SK-N-SH (cell line): ENCODE measurements at regions not wholly inside any gene's neighbourhood (a gene's known extent, or its start where the extent isn't known, plus 50 kb on each side); places are given as distances from the start of the nearest gene placed in this dataset.

Experiments used
- CHD2 ChIP-seq: fragments of 150-350 bp; IDR thresholded peaks from 2 replicates; pipeline ENCODE4 v1.6.1; 2018; ENCODE audit warnings: low read length; ENCODE audit not compliant: partially characterized antibody
- EP300 ChIP-seq, 2 experiments: IDR thresholded peaks; 2 replicates each; pipeline versions ENCODE4 v1.4.0 to v1.6.1; 2012; ENCODE audit warnings: borderline replicate concordance in 1 of 2, low read depth in 1 of 2, low read length in 1 of 2
- EZH2phosphoT487 ChIP-seq: fragments of 200-600 bp; sonication (generic); IDR thresholded peaks from 2 replicates; pipeline ENCODE4 v1.6.1; 2017; ENCODE audit warnings: low read depth, mixed run types, mild to moderate bottlenecking, antibody characterized with exemption, moderate library complexity, borderline replicate concordance
- FOXJ3 ChIP-seq: sonication (generic); formaldehyde crosslinking; IDR thresholded peaks from 2 replicates; pipeline ENCODE4 v1.5.1; 2020; ENCODE audit warnings: mild to moderate bottlenecking, missing genetic modification reagents
- FOXM1 ChIP-seq: IDR thresholded peaks from 2 replicates; pipeline ENCODE4 v1.4.0; 2012; ENCODE audit warnings: low read depth, mild to moderate bottlenecking
- MAX ChIP-seq: IDR thresholded peaks from 2 replicates; pipeline ENCODE4 v1.4.0; 2012; ENCODE audit warnings: low read depth
- NRF1 ChIP-seq: IDR thresholded peaks from 2 replicates; pipeline ENCODE4 v1.6.1; 2012; ENCODE audit warnings: low read depth, mild to moderate bottlenecking, low read length
- PBX3 ChIP-seq: IDR thresholded peaks from 2 replicates; pipeline ENCODE4; 2012
- RAD21 ChIP-seq: IDR thresholded peaks from 2 replicates; pipeline ENCODE4 v1.6.1; 2012; ENCODE audit warnings: mild to moderate bottlenecking, low read length
- RXRA ChIP-seq: IDR thresholded peaks from 2 replicates; pipeline ENCODE4 v1.4.0; 2012; ENCODE audit warnings: low read depth, mild to moderate bottlenecking, borderline replicate concordance
- SMC3 ChIP-seq: IDR thresholded peaks from 2 replicates; pipeline ENCODE4 v1.6.1; 2012; ENCODE audit warnings: low read depth, low read length, improper control_type of control experiment
- TF ChIP-seq, protein P1 (sequence below): fragments of 200-600 bp; sonication (generic); IDR thresholded peaks from 2 replicates; pipeline ENCODE4 v1.6.1; 2017; ENCODE audit warnings: antibody characterized with exemption, mild to moderate bottlenecking, moderate library complexity
- TF ChIP-seq, protein P2 (sequence below): IDR thresholded peaks from 2 replicates; pipeline ENCODE4 v1.6.1; 2012; ENCODE audit warnings: mild to moderate bottlenecking, low read depth, low read length, moderate library complexity

DNA sequence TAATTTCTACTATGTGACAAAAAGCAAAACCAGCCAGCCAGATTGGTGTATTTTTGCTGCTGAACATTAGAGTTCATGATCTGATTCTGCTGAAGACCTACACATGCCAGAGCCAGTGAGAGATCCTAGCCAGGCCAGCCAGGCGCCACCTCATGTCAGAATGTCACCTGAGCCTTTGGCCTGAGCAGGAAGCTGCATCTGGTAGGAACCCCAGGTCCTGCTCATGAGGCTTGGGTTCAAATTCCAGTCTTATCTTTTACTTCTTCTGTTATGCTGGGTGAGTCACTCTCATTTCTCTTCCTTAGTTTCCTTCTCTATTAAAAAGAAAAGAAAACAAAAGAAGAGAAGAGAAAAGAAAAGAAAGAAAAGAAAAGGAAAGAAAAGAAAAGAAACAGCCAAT, 585.1 kb upstream of the CDH5 start:
- no peak for TF ChIP-seq CHD2
- TF ChIP-seq, protein P1, sequence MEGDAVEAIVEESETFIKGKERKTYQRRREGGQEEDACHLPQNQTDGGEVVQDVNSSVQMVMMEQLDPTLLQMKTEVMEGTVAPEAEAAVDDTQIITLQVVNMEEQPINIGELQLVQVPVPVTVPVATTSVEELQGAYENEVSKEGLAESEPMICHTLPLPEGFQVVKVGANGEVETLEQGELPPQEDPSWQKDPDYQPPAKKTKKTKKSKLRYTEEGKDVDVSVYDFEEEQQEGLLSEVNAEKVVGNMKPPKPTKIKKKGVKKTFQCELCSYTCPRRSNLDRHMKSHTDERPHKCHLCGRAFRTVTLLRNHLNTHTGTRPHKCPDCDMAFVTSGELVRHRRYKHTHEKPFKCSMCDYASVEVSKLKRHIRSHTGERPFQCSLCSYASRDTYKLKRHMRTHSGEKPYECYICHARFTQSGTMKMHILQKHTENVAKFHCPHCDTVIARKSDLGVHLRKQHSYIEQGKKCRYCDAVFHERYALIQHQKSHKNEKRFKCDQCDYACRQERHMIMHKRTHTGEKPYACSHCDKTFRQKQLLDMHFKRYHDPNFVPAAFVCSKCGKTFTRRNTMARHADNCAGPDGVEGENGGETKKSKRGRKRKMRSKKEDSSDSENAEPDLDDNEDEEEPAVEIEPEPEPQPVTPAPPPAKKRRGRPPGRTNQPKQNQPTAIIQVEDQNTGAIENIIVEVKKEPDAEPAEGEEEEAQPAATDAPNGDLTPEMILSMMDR = no peak
- TF ChIP-seq, protein P2, sequence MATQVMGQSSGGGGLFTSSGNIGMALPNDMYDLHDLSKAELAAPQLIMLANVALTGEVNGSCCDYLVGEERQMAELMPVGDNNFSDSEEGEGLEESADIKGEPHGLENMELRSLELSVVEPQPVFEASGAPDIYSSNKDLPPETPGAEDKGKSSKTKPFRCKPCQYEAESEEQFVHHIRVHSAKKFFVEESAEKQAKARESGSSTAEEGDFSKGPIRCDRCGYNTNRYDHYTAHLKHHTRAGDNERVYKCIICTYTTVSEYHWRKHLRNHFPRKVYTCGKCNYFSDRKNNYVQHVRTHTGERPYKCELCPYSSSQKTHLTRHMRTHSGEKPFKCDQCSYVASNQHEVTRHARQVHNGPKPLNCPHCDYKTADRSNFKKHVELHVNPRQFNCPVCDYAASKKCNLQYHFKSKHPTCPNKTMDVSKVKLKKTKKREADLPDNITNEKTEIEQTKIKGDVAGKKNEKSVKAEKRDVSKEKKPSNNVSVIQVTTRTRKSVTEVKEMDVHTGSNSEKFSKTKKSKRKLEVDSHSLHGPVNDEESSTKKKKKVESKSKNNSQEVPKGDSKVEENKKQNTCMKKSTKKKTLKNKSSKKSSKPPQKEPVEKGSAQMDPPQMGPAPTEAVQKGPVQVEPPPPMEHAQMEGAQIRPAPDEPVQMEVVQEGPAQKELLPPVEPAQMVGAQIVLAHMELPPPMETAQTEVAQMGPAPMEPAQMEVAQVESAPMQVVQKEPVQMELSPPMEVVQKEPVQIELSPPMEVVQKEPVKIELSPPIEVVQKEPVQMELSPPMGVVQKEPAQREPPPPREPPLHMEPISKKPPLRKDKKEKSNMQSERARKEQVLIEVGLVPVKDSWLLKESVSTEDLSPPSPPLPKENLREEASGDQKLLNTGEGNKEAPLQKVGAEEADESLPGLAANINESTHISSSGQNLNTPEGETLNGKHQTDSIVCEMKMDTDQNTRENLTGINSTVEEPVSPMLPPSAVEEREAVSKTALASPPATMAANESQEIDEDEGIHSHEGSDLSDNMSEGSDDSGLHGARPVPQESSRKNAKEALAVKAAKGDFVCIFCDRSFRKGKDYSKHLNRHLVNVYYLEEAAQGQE = no peak
- TF ChIP-seq RXRA = no peak
- TF ChIP-seq FOXJ3 (CRISPR knock-in tag) = no peak
- no peak for TF ChIP-seq MAX
- TF ChIP-seq RAD21 = no peak
- no peak for TF ChIP-seq PBX3
- TF ChIP-seq EP300 (IDR thresholded peaks at IDR 0.05; ENCODE audit: borderline replicate concordance in 1 of 2, low read depth in 1 of 2, low read length in 1 of 2) = no peak
- TF ChIP-seq SMC3 = no peak
- no peak for TF ChIP-seq NRF1
- TF ChIP-seq EZH2phosphoT487 = no peak
- TF ChIP-seq FOXM1 = no peak
